Transverse colon (tissue), 4 donors: ENCODE measurements at regions not wholly inside any gene's neighbourhood (a gene's known extent, or its start where the extent isn't known, plus 50 kb on each side); places are given as distances from the start of the nearest gene placed in this dataset.

Experiments used
- POLR2AphosphoS5 ChIP-seq, 3 donors: sonication (generic); formaldehyde crosslinking; IDR thresholded peaks; one replicate each; pipeline ENCODE4 v1.6.1; 2016; ENCODE audit warnings: antibody characterized with exemption in 3 of 3
- TF ChIP-seq, protein P1 (sequence below), 5 experiments: fragments of 200-600 bp in 3 of 5; fragments of 450-650 bp in 2 of 5; sonication (generic) in 3 of 5; IDR thresholded peaks; 1 replicate in 2 of 5; 2 replicates in 3 of 5; pipeline ENCODE4 v1.5.1; 2016 to 2017; ENCODE audit warnings: antibody characterized with exemption in 5 of 5, inconsistent platforms in 3 of 5, mild to moderate bottlenecking in 2 of 5, moderate library complexity in 1 of 5

DNA sequence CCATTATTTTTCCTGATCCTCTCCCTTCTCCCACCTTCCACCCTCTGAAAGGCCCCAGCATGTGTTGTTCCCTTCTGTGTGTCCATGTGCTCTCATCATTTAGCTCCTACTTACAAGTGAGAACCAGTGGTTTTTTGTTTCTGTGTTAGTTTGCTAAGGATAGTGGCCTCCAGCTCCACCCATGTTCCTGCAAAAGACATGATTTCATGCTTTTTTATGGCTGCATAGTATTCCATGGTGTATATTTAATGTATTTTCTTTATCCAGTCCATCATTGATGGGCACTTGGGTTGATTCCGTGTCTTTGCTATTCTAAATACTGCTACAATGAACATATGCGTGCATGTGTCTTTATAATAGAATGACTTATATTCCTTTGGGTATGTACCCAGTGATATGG lies 89.4 kb upstream of the C1orf174 start:
- no peak for TF ChIP-seq POLR2AphosphoS5 (IDR thresholded peaks at IDR 0.05)
- TF ChIP-seq, protein P1, sequence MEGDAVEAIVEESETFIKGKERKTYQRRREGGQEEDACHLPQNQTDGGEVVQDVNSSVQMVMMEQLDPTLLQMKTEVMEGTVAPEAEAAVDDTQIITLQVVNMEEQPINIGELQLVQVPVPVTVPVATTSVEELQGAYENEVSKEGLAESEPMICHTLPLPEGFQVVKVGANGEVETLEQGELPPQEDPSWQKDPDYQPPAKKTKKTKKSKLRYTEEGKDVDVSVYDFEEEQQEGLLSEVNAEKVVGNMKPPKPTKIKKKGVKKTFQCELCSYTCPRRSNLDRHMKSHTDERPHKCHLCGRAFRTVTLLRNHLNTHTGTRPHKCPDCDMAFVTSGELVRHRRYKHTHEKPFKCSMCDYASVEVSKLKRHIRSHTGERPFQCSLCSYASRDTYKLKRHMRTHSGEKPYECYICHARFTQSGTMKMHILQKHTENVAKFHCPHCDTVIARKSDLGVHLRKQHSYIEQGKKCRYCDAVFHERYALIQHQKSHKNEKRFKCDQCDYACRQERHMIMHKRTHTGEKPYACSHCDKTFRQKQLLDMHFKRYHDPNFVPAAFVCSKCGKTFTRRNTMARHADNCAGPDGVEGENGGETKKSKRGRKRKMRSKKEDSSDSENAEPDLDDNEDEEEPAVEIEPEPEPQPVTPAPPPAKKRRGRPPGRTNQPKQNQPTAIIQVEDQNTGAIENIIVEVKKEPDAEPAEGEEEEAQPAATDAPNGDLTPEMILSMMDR (IDR thresholded peaks at IDR 0.05), result no peak
